Endothelial cell (in vitro differentiated cells): ENCODE measurements at regions not wholly inside any gene's neighbourhood (a gene's known extent, or its start where the extent isn't known, plus 50 kb on each side); places are given as distances from the start of the nearest gene placed in this dataset.

Source experiments
- DNase-seq: peaks from one replicate; pipeline ENCODE4 v3.0.0; 2021; ENCODE audit warnings: low spot score
- H3K27ac Mint-ChIP-seq: one replicate; pipeline ENCODE4 v1.8.0; 2021; ENCODE audit warnings: mixed read lengths, inconsistent platforms; ENCODE audit not compliant: unreplicated experiment
- H3K27me3 Mint-ChIP-seq: one replicate; pipeline ENCODE4 v1.8.0; 2021; ENCODE audit warnings: mild to moderate bottlenecking, moderate library complexity, mixed read lengths, inconsistent platforms; ENCODE audit not compliant: unreplicated experiment
- H3K36me3 Mint-ChIP-seq: one replicate; pipeline ENCODE4 v1.8.0; 2021; ENCODE audit warnings: mild to moderate bottlenecking, low read depth, mixed read lengths, inconsistent platforms; ENCODE audit not compliant: unreplicated experiment
- H3K4me1 Mint-ChIP-seq: one replicate; pipeline ENCODE4 v1.8.0; 2021; ENCODE audit warnings: mild to moderate bottlenecking, mixed read lengths, inconsistent platforms; ENCODE audit not compliant: unreplicated experiment
- H3K4me3 Mint-ChIP-seq: one replicate; pipeline ENCODE4 v1.8.0; 2021; ENCODE audit warnings: mild to moderate bottlenecking, mixed read lengths, inconsistent platforms; ENCODE audit not compliant: unreplicated experiment
- H3K9me3 Mint-ChIP-seq: one replicate; pipeline ENCODE4 v1.8.0; 2021; ENCODE audit warnings: mixed read lengths, inconsistent platforms; ENCODE audit not compliant: unreplicated experiment
- TF ChIP-seq, protein P1 (sequence below): fragments of 200-600 bp; sonication (generic); IDR thresholded peaks from one replicate; pipeline ENCODE4 v1.5.0; 2021; ENCODE audit warnings: antibody characterized with exemption; ENCODE audit not compliant: unreplicated experiment

DNA sequence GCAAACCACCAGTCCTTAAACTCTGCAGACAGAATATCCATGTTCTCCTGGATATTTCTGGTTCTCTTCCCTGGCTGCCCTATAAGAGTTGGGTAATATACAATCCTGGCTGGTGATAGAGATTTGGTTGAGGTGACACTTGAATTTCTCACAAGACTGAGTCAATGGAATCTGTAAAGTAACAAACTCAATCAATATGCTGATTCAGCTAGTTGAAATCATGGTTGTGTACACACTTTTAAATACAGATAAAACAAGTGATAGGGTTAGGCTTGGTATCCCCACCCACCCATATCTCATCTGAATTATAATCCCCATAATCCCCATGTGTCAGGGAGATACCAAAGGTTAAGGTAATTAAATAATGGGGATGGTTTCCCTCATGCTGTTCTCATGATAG lies 349.2 kb upstream of the MAD2L1 start:
- no peak for DNase-seq
- no peaks in the 10 kb centered on the region for H3K27me3 Mint-ChIP-seq
- no peaks in the 10 kb centered on the region for H3K9me3 Mint-ChIP-seq
- TF ChIP-seq, protein P1, sequence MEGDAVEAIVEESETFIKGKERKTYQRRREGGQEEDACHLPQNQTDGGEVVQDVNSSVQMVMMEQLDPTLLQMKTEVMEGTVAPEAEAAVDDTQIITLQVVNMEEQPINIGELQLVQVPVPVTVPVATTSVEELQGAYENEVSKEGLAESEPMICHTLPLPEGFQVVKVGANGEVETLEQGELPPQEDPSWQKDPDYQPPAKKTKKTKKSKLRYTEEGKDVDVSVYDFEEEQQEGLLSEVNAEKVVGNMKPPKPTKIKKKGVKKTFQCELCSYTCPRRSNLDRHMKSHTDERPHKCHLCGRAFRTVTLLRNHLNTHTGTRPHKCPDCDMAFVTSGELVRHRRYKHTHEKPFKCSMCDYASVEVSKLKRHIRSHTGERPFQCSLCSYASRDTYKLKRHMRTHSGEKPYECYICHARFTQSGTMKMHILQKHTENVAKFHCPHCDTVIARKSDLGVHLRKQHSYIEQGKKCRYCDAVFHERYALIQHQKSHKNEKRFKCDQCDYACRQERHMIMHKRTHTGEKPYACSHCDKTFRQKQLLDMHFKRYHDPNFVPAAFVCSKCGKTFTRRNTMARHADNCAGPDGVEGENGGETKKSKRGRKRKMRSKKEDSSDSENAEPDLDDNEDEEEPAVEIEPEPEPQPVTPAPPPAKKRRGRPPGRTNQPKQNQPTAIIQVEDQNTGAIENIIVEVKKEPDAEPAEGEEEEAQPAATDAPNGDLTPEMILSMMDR, result no peak
- no peaks in the 10 kb centered on the region for H3K36me3 Mint-ChIP-seq
- no peak overlapping the region for H3K27ac Mint-ChIP-seq
- no peak overlapping the region for H3K4me3 Mint-ChIP-seq
- H3K4me1 Mint-ChIP-seq, result peaks cover 1% of the 10 kb centered on the region

DNA sequence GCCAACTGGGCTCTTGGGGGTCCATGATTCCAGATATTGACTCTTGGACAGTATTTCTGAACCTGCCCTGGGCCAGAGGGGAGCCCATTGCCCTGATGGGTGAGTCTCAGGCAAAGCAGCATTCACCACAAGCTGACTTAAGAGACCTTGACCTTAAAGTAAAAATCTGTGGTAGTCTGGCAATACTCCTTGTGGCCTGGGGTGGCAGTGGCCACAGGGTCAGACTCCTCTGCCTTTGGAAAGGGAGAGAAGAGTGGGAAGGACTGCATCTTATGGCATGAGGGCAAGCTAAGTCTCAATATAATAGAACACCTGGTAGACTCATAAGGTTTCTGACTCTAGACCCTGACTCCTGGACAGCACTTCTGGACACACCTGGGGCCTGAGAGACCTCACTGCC lies 340.3 kb upstream of the MAD2L1 start:
- Mint-ChIP-seq H3K27ac (no peak overlapping the region), H3K9me3 (no peaks in the 10 kb centered on the region), H3K36me3 (no peaks in the 10 kb centered on the region), H3K4me1 (peaks cover under 1% of the 10 kb centered on the region), H3K4me3 (no peak overlapping the region), H3K27me3 (no peaks in the 10 kb centered on the region)
- TF ChIP-seq, protein P1, result no peak
- no peak for DNase-seq

DNA sequence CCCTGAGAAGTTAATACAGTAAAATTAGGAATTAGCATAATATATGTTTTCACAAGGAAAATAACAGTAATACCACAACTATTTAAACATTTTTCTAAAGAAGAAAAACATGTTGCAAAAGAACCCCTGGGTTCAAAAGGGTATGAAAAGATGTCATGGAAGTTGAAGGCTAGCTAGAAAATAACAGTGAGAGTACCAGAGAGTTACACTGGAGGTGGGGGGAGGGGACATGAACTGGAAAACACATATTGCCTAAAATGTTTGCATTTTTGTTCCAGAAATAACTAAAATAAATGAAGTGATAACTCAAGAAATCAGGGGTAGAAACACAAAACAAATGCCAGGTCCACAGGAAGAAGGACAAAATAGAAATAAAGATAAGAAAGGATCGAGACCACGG lies 336.6 kb upstream of the MAD2L1 start:
- H3K36me3 Mint-ChIP-seq, result no peaks in the 10 kb centered on the region
- peaks cover 4% of the 10 kb centered on the region for H3K4me1 Mint-ChIP-seq
- no peaks in the 10 kb centered on the region for H3K27me3 Mint-ChIP-seq
- DNase-seq, result no peak
- TF ChIP-seq, protein P1, result no peak
- H3K27ac Mint-ChIP-seq, result no peak overlapping the region
- no peaks in the 10 kb centered on the region for H3K9me3 Mint-ChIP-seq
- no peak overlapping the region for H3K4me3 Mint-ChIP-seq

DNA sequence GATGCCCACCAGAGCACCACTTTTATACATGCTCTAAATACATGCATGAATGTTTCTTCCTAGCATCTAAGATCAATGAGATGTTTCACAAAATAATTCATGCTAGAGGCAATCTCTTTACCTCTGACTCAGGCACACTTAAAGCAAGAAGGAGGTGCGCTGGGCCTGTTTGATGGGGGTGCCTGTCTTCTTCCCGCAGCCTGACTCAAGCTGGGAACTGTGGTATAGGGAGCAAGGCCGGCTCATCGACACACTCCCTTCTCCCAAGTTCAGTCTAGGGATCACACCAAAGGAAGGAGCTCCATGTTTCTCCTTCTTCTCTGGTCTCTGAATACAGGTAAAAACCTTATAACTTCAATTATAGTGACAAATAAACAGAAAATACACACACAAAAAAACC lies 333.8 kb upstream of the MAD2L1 start:
- TF ChIP-seq, protein P1, result no peak
- Mint-ChIP-seq H3K4me1 (peaks cover 4% of the 10 kb centered on the region), H3K27ac (no peak overlapping the region), H3K9me3 (no peaks in the 10 kb centered on the region), H3K36me3 (no peaks in the 10 kb centered on the region), H3K27me3 (no peaks in the 10 kb centered on the region), H3K4me3 (no peak overlapping the region)
- DNase-seq, result no peak

DNA sequence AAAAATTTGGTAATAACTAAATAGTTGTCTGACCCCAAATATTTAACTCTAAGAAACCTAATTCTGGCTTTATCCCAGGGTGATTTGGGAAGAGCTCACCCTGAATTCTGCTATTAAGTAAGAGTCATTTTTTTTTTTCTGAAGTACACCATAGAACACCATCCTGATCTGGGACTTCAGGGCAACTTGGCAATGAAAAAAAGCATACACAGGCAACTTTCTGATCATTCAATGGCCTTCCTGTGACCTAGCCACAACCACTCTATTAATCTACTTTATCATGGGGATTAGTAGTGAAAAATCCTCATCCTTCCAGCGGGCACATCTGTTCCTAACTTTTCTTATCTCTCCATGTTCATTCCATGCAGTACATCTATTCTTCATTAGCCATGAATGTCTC lies 333.2 kb upstream of the MAD2L1 start:
- Mint-ChIP-seq H3K4me1 (peaks cover 4% of the 10 kb centered on the region), H3K36me3 (no peaks in the 10 kb centered on the region), H3K27me3 (no peaks in the 10 kb centered on the region), H3K4me3 (no peak overlapping the region), H3K9me3 (no peaks in the 10 kb centered on the region), H3K27ac (no peak overlapping the region)
- TF ChIP-seq, protein P1, result no peak
- no peak for DNase-seq
